HCEC 1CT (cell line): ENCODE measurements at regions not wholly inside any gene's neighbourhood (a gene's known extent, or its start where the extent isn't known, plus 50 kb on each side); places are given as distances from the start of the nearest gene placed in this dataset.
"Not testable (repeated sequence)": the region's sequence is repeated elsewhere in the genome, so short reads cannot be mapped to it uniquely, and the experiment has no call there.

Experiments used
- DNase-seq: peaks from one replicate; pipeline ENCODE4 v3.0.0-alpha.2; 2017

DNA sequence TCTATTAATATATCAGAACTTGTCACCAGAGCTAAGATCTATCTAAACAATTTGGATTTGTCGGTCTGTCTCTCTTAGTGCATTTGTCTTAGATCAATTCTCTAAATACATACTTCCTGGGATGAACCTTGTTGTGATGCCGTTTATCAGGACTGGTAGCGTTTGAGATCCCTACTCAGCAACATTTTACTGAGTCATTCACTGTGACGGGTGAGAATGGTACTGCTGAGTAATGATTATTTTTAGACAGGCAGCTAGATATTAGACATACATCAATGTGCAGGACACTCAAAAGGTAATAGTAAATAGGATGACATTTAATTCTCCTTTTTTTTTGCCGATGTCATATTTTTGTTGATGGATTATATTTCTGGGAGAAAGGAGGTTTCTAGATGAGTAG lies 209.0 kb downstream of the CSNK1G3 start:
- no peak for DNase-seq

DNA sequence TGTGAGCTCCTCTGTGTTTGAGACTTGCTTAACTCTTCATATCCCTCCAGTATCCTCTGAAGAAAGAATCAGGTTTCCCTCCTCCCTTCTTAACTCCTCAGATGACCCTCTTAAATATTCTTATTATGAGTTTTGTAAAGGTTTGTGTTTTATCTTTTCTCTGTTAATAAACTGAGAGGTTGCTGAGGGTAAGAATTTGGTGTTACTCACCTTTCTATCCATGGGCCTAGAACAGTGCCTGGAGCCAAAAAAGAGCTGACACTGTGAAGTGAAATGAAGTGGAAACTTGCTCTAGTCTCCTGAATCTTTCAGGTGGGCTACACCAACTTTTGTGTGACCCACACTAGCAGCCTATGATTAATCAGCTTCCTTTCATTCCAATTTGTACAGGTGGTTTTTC lies 208.4 kb downstream of the CSNK1G3 start:
- no peak for DNase-seq

DNA sequence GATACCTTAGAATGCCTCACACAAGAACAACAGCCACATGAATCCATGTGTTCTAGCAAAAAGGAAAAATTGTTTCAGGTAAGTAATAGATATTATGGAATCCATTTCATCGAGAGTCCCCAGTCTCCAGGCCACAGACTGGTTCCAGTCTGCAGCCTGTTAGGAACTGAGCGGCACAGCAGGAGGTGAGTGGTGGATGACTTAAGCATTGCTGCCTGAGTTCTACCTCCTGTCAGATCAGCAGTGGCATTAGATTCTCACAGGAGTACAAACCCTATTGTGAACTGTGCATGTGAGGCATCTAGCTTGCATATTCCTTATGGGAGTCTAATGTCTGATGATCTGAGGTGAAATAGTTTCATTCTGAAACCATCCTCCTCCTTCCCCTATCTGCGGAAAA lies 207.0 kb downstream of the CSNK1G3 start:
- DNase-seq, result no peak

DNA sequence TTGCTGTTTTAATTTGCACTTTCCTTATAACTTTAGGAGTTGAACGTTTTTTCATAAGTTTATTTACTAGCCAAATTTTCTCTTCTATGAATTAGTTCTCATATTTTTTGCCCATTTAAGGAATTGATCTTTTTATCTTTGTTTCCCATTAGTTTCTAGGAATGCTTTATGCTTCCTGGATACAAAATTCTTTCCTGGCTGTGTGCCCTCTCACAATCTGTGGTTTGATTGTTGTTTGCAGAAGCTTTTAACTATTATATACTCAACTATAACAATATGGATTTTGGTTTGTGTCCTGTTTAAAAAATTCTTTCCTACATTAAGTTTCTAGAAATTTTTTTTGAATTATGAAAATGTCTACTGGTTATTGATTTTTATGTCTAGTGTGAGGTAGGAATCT lies 206.3 kb downstream of the CSNK1G3 start:
- DNase-seq, result no peak

DNA sequence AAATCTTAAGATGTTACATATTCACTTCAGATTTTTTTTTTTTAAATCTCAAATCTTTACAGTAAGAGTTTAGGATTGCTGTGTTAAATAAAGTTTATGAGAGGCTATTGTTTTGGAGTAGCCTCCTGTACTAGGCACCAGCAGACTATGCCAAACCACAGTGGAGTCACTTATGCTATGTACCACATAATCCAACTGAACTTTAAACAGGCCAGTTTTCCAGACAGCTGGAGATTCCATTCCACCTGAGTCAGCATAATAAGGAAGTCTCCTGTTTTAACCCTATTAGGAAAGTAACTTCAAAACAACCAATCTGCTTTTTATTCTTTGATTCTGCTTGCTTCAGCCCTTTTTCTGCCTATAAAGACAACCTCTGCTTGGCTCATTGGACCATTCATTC lies 205.2 kb downstream of the CSNK1G3 start:
- peak; percentile 80 for DNase-seq

DNA sequence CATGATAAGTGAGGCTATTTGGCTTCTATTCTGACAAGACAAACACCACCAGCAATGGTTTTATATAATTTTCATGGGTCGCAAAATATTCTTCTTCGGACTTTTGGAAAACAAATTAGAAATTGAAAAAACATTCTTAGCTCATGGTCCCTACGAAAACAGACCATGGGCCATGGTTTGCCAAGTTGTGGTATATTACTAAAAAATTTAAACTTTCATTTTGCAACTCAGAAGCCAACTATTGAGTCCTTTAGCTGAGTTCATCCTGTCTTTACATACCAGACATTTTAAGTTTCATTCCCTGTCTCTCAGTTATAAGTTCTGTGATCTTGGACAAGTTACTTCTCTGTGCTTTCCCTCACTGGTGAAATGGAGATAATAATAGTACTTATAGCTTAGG lies 198.1 kb downstream of the CSNK1G3 start:
- no peak for DNase-seq

DNA sequence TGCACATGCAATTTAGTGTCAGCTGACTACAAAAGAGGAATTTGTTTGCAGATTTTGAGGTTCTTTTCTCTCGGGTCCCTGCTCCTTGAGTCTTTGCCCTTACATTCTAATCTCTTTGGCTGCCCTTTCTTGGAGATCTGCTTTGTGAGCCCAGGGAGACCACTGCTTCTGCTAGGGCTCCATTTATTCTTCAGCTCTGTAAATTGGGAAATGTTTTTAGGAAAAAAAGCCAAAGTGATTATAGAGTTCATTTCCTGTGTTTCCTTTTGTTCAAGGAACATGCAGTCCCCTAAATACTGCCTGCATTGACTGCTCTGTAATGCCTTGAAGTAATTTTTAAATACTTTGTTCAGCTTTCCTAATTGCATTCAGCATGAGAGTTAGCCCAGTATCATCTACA lies 197.4 kb downstream of the CSNK1G3 start:
- no peak for DNase-seq

DNA sequence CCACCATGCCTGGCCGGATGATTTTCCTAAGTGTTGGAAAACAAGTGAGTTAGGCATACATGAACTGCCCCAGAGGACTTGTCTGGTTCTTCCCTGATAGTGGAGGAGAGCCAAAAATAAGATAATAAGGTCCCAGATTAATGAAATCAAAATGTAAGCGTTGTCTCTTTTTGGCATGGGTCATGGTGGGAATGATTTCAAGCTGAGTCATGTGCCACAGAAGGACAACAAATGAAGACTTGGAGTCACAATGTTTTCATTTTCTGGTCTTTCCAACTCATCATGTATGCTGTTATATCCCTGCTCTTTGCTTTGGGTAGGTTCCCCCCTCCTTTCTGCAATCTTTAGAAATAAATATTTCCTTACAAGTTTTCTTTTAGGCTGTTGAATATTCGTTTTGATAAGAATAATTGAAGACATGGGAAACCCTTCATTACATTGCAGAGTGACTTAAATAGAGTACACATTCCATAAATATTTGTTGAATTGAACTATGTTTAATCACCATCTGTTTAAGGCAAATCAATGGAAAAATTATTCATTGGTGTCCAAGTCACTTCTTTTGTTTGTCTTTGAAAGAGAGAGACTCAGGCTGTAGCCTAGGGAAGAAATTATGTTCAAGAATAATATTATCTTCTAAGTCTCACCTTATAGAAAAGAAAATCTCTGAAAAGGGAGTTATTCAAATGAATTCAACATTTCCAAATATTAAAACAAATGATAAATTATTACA lies 196.3 kb downstream of the CSNK1G3 start:
- peak; percentile 86 for DNase-seq

DNA sequence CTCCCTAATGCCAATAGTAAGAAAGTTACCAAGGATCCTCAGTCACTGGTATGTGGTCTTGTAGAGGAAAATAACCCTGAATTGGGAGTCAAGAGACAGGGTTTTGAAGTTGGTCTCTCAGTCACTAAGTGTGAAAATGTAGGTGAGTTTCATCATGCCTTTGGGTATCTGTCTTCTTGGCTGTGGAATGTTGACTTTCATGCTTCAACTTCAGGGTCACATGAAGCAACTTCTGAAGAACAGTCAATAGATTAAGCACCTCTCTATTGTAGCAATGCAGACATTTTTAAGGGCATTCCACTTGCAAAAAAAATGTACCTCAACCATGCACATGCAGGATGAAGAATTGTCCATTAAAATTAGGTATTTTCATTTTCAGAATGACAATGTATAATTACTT lies 194.6 kb downstream of the CSNK1G3 start:
- no peak for DNase-seq

DNA sequence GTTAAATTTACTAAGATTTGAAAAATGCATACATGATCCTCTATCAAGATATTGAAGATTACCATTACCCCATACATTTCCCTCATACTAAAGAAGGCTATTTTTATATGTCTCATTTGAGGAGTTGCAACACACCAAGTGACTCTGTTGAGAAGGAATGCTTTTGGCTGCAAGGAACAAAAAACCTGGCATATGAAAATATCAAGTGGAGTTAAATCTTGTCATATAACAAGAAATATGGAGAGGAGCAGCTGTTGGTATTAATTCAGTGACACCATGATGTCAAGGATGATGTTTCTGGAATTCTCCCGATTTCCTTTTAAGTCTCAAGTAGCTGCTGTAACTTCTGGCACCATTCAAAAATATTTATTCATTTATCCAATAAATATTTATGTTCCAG lies 193.8 kb downstream of the CSNK1G3 start:
- DNase-seq, result peak; percentile 87

DNA sequence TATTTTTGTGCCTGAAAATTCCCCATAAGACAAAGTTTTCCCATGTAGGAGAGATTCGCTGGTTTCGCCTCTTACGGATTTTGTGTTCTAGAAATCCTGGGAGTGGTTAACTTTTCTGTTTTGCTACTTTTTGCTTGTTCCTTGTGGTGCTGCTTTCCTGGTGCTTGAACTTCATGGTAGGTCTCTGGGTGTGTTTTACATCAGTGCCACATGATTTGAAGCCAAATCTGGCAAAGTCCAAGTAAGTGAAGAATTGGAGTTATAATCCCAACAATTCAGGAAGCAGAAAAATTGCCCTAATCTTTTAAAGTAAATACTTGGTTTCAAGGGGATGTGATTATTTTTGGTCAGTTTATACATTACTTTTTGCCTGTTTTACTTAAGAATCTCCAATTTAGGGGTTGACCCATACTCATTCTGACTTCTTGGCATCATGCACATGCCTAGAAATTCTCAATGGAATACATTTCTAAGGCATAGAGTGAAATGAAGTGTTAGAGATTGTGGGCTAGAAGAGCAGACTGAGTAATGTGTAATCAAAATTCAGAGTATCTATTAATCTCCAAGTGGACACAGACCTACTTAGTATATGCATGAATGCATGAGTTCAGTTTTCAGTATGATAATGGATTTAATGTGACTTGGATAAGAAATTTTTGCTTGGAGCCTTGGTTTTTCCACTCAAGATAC lies 189.7 kb downstream of the CSNK1G3 start:
- no peak for DNase-seq

DNA sequence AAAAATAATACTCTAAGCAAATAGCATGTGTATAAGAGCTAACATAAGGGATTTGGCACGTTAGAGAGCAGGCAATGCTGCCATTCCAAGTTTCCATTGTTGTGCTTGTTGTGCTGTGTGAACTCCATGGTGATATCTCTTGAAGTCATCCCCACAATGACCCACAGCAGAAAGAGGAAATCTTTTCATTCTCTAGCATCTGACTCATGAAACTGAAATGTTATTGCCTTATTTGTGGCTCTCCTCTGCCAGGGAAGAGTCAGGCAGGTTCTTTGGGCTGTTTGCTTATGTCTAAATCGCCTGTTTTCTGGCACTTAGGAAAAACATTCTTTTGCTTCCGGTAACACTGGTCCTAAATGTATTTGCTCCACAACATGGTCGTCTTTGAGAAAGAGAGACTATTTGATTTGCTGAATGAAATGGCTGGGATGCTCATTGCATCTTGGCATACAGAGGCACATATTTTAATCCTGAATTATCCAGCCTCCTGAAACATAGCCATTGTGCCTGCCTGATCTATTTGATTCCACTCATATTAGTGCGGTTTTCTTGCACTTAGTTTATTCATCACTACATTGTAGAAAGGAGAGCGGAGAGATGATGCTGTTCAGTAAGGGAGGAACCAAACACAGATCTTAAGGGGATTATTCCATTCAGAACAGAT lies 188.8 kb downstream of the CSNK1G3 start:
- DNase-seq, result peak; percentile 96

DNA sequence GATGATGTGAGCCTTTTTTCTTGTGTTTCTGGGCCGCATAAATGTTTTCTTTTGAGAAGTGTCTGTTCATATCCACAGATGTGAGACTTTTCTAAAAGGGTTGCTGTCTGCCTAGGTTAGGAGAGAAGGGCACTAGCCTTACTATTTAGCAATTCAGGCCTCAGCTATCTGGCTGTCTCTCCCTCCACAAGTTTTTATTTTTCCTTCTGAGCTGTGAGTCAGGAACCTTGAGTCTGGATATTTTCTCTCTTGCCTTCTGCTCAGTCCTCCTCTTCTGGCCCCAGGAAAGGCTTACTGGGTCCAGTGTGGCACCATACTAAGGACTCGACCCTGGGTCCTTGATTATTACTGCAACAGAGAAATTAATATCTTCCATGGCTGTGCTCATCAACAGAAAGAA lies 187.6 kb downstream of the CSNK1G3 start:
- no peak for DNase-seq

DNA sequence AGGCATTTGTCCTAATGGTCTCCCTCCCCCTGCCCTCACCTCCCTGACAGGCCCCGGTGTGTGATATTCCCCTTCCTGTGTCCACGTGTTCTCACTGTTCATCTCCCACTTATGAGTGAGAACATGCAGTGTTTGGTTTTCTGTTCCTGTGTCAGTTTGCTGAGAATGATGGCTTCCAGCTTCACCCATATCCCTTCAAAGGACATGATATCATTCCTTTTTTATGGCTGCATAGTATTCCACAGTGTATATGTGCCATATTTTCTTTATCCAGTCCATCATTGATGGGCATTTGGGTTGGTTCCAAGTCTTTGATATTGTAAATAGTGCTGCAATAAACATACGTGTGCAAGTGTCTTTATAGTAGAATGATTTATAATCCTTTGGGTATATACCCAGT lies 187.0 kb downstream of the CSNK1G3 start:
- DNase-seq, result not testable (repeated sequence)

DNA sequence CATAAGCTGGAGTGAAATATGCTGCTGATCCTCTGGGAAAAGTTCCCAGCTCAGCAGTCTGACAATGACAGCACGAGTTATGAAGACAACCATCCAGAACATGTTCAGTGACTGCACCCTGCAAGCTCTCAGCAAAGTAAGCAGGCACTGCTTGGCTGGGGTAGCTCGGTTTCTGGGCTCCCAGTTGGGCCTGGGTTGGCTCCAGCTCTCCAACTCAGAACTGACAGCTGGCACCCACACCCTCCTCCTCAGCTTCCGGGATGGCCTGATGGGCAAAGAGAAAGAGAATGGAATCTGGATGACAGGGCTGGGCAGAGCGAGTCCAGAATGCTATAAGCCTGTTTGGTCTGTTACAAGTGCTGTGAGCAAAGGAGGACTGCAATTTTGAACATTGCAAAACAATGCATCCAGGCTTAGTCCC lies 185.0 kb downstream of the CSNK1G3 start:
- no peak for DNase-seq

DNA sequence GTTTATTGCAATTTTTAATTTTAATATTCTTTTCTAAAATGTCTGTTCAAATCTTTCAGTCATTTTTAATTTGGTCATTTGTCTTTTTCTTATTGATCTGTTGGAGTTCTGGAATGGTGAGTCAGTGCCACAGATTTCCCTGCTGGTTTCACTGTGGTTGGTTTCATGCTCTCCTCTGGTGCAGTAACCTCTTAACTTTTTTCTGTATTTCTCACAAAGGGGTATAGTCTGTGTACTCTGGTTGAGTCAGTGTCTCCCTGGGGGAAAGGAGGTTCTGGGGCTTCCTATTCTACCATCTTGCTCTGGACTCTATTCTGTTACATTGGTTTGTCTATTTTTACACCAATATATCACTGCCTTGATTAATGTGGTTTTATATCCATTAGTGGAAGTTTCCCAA lies 178.8 kb downstream of the CSNK1G3 start:
- no peak for DNase-seq

DNA sequence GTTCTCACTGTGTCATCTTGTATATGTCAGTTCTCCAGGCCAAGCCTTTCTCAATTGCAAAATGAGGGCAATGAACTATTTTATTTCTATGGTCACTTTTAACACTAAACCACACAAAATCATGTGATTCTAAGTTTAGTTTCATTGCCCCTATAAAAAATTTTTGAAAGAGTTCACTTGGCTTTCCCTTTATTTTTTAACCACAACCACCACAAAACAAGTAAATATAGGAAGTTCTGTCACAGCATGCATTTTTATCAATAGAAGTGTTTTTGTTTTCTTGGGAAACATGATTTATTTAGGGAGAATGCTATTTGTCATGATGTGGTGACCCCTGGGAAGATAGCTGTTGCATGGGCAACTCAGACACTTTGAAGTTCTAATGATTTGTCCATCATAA lies 169.1 kb downstream of the CSNK1G3 start:
- DNase-seq, result no peak

DNA sequence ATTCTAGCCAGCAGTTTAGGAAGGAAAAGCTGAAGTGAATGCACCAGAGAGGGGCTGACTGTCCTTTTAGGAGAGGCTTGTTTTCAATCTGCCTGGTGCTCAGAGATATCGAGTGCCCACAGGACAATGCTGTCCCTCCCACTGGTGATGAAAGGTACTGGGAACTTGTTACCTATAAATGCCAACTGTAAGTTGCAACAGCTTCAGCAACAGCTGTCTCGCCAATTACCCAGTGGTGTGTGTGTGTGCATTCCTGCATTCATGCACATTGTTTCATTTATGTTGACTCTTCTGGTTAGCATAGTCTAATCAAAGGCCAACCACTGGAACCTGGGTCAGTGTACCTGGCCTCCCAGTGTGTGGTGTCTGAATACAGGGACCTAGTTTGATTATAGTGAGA lies 161.1 kb downstream of the CSNK1G3 start:
- no peak for DNase-seq

DNA sequence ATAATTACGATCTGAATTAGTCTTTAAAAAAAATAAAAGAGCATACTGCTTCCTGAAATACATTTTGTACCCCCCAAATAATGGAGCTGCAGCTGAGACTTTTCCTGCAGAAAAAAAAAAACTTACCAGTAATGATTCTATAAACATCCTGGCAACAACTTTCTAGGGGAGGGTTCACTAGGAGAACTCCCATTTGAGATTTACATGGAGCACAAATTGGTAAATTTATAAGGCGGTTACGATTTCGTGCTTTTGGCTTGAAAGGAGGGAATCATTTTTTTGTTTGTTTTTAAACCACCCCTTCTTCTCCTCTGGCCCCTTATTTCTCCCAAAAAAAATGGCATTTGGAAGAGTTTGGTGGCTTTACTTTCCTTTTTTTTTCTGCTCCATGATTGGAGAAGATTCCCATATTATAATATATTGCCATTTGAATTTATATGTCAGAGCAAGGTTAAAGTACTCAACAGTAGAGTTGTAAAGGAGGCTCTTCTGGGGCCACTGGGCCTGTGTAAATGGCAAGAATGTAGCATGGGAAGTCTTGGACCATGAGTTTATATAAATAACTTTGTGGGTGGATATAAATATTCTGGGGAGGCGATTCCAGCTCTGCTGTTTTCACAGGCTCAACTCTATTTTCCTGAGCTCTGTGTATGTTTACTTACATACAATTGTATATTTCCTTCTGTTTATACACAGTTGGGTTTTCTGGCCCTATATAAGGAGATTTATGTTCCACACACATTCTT lies 159.9 kb downstream of the CSNK1G3 start:
- DNase-seq, result no peak

DNA sequence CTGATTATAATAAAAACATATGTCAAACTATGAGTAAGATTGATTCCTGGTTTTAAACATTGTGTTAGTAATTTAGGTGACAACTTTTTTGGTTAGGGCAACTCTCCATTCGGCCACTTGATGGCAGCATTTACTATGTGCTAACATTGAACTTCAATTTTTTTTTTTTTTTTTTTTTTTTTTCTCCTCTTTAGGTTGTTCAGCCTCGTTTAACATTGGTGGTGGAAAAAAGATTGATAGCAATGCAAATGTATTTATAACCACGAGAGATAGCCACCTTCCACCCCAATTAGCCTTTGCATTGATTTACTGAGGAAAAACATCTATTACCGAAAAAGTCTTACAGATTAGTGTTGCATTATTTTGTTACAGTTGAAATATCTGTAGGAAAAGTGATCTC lies 159.1 kb downstream of the CSNK1G3 start:
- peak; percentile 9 for DNase-seq
